H1 (cell line): ENCODE measurements at regions not wholly inside any gene's neighbourhood (a gene's known extent, or its start where the extent isn't known, plus 50 kb on each side); places are given as distances from the start of the nearest gene placed in this dataset.

Experiments
- CHD1 ChIP-seq: IDR thresholded peaks from 2 replicates; pipeline ENCODE4 v1.6.1; 2012; ENCODE audit warnings: low read depth, low read length, improper control_type of control experiment
- EP300 ChIP-seq, 2 experiments: IDR thresholded peaks; 1 replicate in 1 of 2; 2 replicates in 1 of 2; pipeline ENCODE4 v1.6.1; 2011 to 2012; ENCODE audit warnings: low read depth in 2 of 2, low read length in 2 of 2, mild to moderate bottlenecking in 2 of 2, borderline replicate concordance in 1 of 2, inconsistent platforms in 1 of 2, moderate library complexity in 1 of 2
- EZH2 ChIP-seq: fragments of 200-600 bp; sonication (generic); IDR thresholded peaks from 2 replicates; pipeline ENCODE4 v1.7.1; 2012; ENCODE audit warnings: low read depth, mild to moderate bottlenecking, moderate library complexity, low read length, inconsistent platforms; ENCODE audit not compliant: severe bottlenecking
- GABPA ChIP-seq: IDR thresholded peaks from 2 replicates; pipeline ENCODE4 v1.6.1; 2011; ENCODE audit warnings: mild to moderate bottlenecking, low read length, moderate library complexity, borderline replicate concordance; ENCODE audit not compliant: insufficient read depth
- GTF2F1 ChIP-seq: IDR thresholded peaks from 2 replicates; pipeline ENCODE4 v1.6.1; 2012; ENCODE audit warnings: low read depth, low read length, improper control_type of control experiment, borderline replicate concordance
- POLR2A ChIP-seq, 2 experiments: IDR thresholded peaks; 1 replicate in 1 of 2; 2 replicates in 1 of 2; pipeline ENCODE4 v1.6.1; 2011; ENCODE audit warnings: low read depth in 2 of 2, low read length in 2 of 2, mild to moderate bottlenecking in 2 of 2; ENCODE audit errors: control extremely low read depth in 1 of 2
- RFX5 ChIP-seq: IDR thresholded peaks from 2 replicates; pipeline ENCODE4 v1.6.1; 2011; ENCODE audit warnings: low read depth, low read length, improper control_type of control experiment, borderline replicate concordance
- RNF2 ChIP-seq: fragments of 200-900, 300-1000 bp; sonication (generic); IDR thresholded peaks from 2 replicates; pipeline ENCODE4 v1.7.1; 2016; ENCODE audit warnings: borderline replicate concordance, low read depth, mild to moderate bottlenecking, antibody characterized with exemption, low read length; ENCODE audit not compliant: poor library complexity, severe bottlenecking; ENCODE audit errors: missing control alignments
- SUZ12 ChIP-seq: fragments of 200-600 bp; sonication (generic); IDR thresholded peaks from 2 replicates; pipeline ENCODE4 v1.6.1; 2012; ENCODE audit warnings: mild to moderate bottlenecking, inconsistent platforms, low read length, moderate library complexity, mixed read lengths
- TAF1 ChIP-seq: IDR thresholded peaks from 2 replicates; pipeline ENCODE4 v1.6.1; 2011; ENCODE audit warnings: mild to moderate bottlenecking, low read depth, low read length
- TCF12 ChIP-seq: IDR thresholded peaks from 2 replicates; pipeline ENCODE4 v1.6.1; 2011; ENCODE audit warnings: low read depth, mild to moderate bottlenecking, low read length
- ZNF274 ChIP-seq: IDR thresholded peaks from 2 replicates; pipeline ENCODE4 v1.7.0; 2012; ENCODE audit warnings: low read length, borderline replicate concordance; ENCODE audit errors: extremely low read depth
- TF ChIP-seq, protein P1 (sequence below), 3 experiments: IDR thresholded peaks; 1 replicate in 2 of 3; 2 replicates in 1 of 3; pipeline versions ENCODE4 v1.5.1 to v1.6.1; 2011; ENCODE audit warnings: low read length in 3 of 3, mild to moderate bottlenecking in 3 of 3, inconsistent platforms in 2 of 3, low read depth in 1 of 3, moderate library complexity in 1 of 3; ENCODE audit not compliant: insufficient read depth in 1 of 3; ENCODE audit errors: control extremely low read depth in 1 of 3
- TF ChIP-seq, protein P2 (sequence below): IDR thresholded peaks from 2 replicates; pipeline ENCODE4 v1.6.1; 2012; ENCODE audit warnings: inconsistent platforms

DNA sequence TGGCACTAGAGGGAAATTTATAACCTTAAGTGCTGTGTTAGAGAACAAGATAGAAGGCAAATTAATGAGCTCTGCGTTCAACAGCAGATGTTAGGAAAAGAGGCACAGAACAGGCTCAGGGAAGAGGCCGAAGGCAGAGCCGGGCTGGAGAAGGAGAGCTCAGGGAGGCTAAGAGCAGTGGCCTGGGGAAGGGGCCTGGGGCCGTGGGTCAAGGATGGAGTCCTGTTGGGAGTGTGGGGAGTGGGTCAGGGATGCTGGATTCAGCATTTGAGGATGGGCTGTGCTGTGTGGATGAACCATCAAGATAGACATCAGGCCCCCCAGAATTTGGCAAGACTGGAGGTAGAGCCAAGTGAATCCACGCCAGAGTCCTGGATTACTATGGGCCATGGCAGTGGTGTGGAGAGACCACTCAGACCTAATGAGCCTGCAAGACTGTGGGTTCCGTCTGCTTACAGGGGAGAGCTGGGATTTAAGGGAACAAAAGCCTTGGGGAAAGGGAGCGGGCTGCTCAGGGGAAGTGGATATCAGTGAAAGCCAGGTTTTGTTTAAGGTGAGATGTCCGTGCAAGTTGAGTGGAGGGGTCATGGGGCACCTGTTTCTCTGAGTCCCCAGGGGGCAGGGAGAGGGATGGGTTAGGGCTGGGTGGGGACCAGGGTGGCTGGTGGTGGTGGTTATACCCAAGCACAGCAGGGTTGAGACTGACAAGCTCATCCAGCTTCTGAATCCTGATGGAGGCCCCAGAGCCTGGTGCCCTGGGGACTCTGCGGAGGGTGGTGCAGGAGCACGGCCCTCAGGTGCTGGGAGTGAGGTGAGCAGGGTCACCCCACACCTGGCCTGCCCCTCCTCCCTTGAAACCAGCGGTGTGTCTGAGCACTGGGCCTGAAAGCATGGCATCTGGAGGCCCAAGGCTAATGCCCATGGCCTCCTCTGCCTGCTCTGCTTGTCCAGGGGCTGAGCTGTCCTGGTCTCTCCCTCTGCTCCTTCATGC, 101.7 kb downstream of the BMS1 start:
- TF ChIP-seq, protein P1, sequence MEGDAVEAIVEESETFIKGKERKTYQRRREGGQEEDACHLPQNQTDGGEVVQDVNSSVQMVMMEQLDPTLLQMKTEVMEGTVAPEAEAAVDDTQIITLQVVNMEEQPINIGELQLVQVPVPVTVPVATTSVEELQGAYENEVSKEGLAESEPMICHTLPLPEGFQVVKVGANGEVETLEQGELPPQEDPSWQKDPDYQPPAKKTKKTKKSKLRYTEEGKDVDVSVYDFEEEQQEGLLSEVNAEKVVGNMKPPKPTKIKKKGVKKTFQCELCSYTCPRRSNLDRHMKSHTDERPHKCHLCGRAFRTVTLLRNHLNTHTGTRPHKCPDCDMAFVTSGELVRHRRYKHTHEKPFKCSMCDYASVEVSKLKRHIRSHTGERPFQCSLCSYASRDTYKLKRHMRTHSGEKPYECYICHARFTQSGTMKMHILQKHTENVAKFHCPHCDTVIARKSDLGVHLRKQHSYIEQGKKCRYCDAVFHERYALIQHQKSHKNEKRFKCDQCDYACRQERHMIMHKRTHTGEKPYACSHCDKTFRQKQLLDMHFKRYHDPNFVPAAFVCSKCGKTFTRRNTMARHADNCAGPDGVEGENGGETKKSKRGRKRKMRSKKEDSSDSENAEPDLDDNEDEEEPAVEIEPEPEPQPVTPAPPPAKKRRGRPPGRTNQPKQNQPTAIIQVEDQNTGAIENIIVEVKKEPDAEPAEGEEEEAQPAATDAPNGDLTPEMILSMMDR (IDR thresholded peaks at IDR 0.05; ENCODE audit: control extremely low read depth in 1 of 3, insufficient read depth in 1 of 3, low read depth in 1 of 3, low read length in 3 of 3): no peak
- no peak for TF ChIP-seq RFX5
- no peak for TF ChIP-seq RNF2
- no peak for TF ChIP-seq GABPA
- no peak for TF ChIP-seq EP300 (IDR thresholded peaks at IDR 0.05; ENCODE audit: borderline replicate concordance in 1 of 2, low read depth in 2 of 2, low read length in 2 of 2)
- TF ChIP-seq, protein P2, sequence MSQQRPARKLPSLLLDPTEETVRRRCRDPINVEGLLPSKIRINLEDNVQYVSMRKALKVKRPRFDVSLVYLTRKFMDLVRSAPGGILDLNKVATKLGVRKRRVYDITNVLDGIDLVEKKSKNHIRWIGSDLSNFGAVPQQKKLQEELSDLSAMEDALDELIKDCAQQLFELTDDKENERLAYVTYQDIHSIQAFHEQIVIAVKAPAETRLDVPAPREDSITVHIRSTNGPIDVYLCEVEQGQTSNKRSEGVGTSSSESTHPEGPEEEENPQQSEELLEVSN: no peak
- TF ChIP-seq POLR2A (IDR thresholded peaks at IDR 0.05; ENCODE audit: control extremely low read depth in 1 of 2, low read depth in 2 of 2, low read length in 2 of 2): no peak
- TF ChIP-seq ZNF274: no peak
- no peak for TF ChIP-seq GTF2F1
- TF ChIP-seq TAF1: no peak
- TF ChIP-seq SUZ12: no peak
- no peak for TF ChIP-seq CHD1
- TF ChIP-seq EZH2: no peak
- TF ChIP-seq TCF12: no peak
